HEK293 (cell line): ENCODE measurements at regions not wholly inside any gene's neighbourhood (a gene's known extent, or its start where the extent isn't known, plus 50 kb on each side); places are given as distances from the start of the nearest gene placed in this dataset.
A peak's percentile ranks its signal among the peaks of the same experiment; 100 is the strongest.

Source experiments
- CTCF ChIA-PET: fragments of 350-600 bp; formaldehyde crosslinking; extraction: SDS; loops from one replicate; lab custom pipeline; 2021; ENCODE audit warnings: antibody characterized with exemption; lab: Yijun Ruan, JAX
- POLR2A ChIA-PET: fragments of 300-600 bp; formaldehyde crosslinking; extraction: SDS; loops from one replicate; lab custom pipeline; 2020; ENCODE audit warnings: antibody characterized with exemption, inconsistent platforms; lab: Yijun Ruan, JAX
- H3K27ac ChIP-seq: fragments of 200-500 bp; sonication (Bioruptor generic); 2 replicates; pipeline ENCODE4 v1.5.1; 2014; ENCODE audit warnings: low read depth, low read length, control low read depth, inconsistent platforms; ENCODE audit errors: extremely low read depth
- H3K36me3 ChIP-seq, 2 experiments: fragments of 200-500 bp in 1 of 2; sonication (Bioruptor generic) in 1 of 2; 1 replicate in 1 of 2; 2 replicates in 1 of 2; pipeline ENCODE4 v1.5.1; 2014 to 2017; ENCODE audit warnings: inconsistent platforms in 2 of 2, low read length in 2 of 2; ENCODE audit not compliant: control insufficient read depth in 2 of 2, insufficient read depth in 1 of 2
- H3K4me1 ChIP-seq: fragments of 200-500 bp; sonication (Bioruptor generic); 2 replicates; pipeline ENCODE4 v1.5.1; 2014; ENCODE audit warnings: mild to moderate bottlenecking, low read length, inconsistent platforms; ENCODE audit not compliant: control insufficient read depth, insufficient read depth
- H3K4me3 ChIP-seq: 2 replicates; pipeline ENCODE4 v1.5.1; 2011; ENCODE audit warnings: low read depth, mild to moderate bottlenecking, control low read depth, low read length, moderate library complexity
- H3K9me3 ChIP-seq: fragments of 200-500 bp; sonication (Bioruptor generic); 2 replicates; pipeline ENCODE4 v1.5.1; 2014; ENCODE audit warnings: low read depth, low read length, inconsistent platforms; ENCODE audit not compliant: control insufficient read depth, insufficient read depth
- BCL11B ChIP-seq: fragments of 450-650 bp; formaldehyde crosslinking; IDR thresholded peaks from 2 replicates; pipeline ENCODE4 v1.5.1; 2016; ENCODE audit warnings: low read depth, missing biosample characterization, missing genetic modification characterization
- KLF16 ChIP-seq: fragments of 450-650 bp; formaldehyde crosslinking; IDR thresholded peaks from 2 replicates; pipeline ENCODE4 v1.5.1; 2017; ENCODE audit warnings: missing biosample characterization, missing genetic modification characterization
- OSR2 ChIP-seq: fragments of 450-650 bp; formaldehyde crosslinking; IDR thresholded peaks from 2 replicates; pipeline ENCODE4 v1.5.1; 2016; ENCODE audit warnings: missing biosample characterization, missing genetic modification characterization
- PBX3 ChIP-seq: sonication (generic); formaldehyde crosslinking; IDR thresholded peaks from 2 replicates; pipeline ENCODE4 v1.8.1; 2022; ENCODE audit warnings: mild to moderate bottlenecking, moderate library complexity, missing genetic modification reagents
- PRDM4 ChIP-seq: fragments of 450-650 bp; formaldehyde crosslinking; IDR thresholded peaks from 2 replicates; pipeline ENCODE4 v1.5.1; 2017; ENCODE audit warnings: missing biosample characterization, missing genetic modification characterization
- SCRT2 ChIP-seq: fragments of 450-650 bp; formaldehyde crosslinking; IDR thresholded peaks from 2 replicates; pipeline ENCODE4 v1.5.1; 2016; ENCODE audit warnings: missing biosample characterization, missing genetic modification characterization
- SP2 ChIP-seq: fragments of 450-650 bp; formaldehyde crosslinking; IDR thresholded peaks from 2 replicates; pipeline ENCODE4 v1.5.1; 2016; ENCODE audit warnings: missing biosample characterization, missing genetic modification characterization
- YY2 ChIP-seq: fragments of 450-650 bp; formaldehyde crosslinking; IDR thresholded peaks from 2 replicates; pipeline ENCODE4 v1.5.1; 2016; ENCODE audit warnings: missing biosample characterization, missing genetic modification characterization
- ZBTB21 ChIP-seq: fragments of 450-650 bp; formaldehyde crosslinking; IDR thresholded peaks from 2 replicates; pipeline ENCODE4 v1.5.1; 2017; ENCODE audit warnings: missing biosample characterization, missing genetic modification characterization
- ZBTB8A ChIP-seq: fragments of 450-650 bp; formaldehyde crosslinking; IDR thresholded peaks from 2 replicates; pipeline ENCODE4 v1.5.1; 2016; ENCODE audit warnings: missing biosample characterization, missing genetic modification characterization
- ZFHX2 ChIP-seq: fragments of 450-650 bp; formaldehyde crosslinking; conservative IDR thresholded peaks from 2 replicates; pipeline ENCODE4 v1.5.1; 2016; ENCODE audit warnings: missing biosample characterization, missing genetic modification characterization
- ZNF148 ChIP-seq: fragments of 450-650 bp; formaldehyde crosslinking; IDR thresholded peaks from 2 replicates; pipeline ENCODE4 v1.5.0; 2017; ENCODE audit warnings: missing biosample characterization, missing genetic modification characterization, borderline replicate concordance
- ZNF2 ChIP-seq: fragments of 450-650 bp; formaldehyde crosslinking; IDR thresholded peaks from 2 replicates; pipeline ENCODE4 v1.5.1; 2016; ENCODE audit warnings: missing biosample characterization, missing genetic modification characterization
- ZNF274 ChIP-seq, 2 experiments: fragments of 200-500 bp in 1 of 2; fragments of 450-650 bp in 1 of 2; sonication (Bioruptor generic) in 1 of 2; formaldehyde crosslinking in 1 of 2; IDR thresholded peaks; 2 replicates each; pipeline versions ENCODE4 v1.5.1 to v1.6.1; 2014 to 2016; ENCODE audit warnings: borderline replicate concordance in 1 of 2, inconsistent platforms in 1 of 2, low read length in 1 of 2, missing biosample characterization in 1 of 2, missing genetic modification characterization in 1 of 2
- ZNF544 ChIP-seq: fragments of 450-650 bp; formaldehyde crosslinking; IDR thresholded peaks from 2 replicates; pipeline ENCODE4 v1.5.0; 2017; ENCODE audit warnings: missing biosample characterization, missing genetic modification characterization
- ZNF571 ChIP-seq: fragments of 450-650 bp; formaldehyde crosslinking; IDR thresholded peaks from 2 replicates; pipeline ENCODE4 v1.5.0; 2017; ENCODE audit warnings: missing biosample characterization, missing genetic modification characterization
- ZNF600 ChIP-seq: fragments of 450-650 bp; formaldehyde crosslinking; IDR thresholded peaks from 2 replicates; pipeline ENCODE4 v1.5.1; 2016; ENCODE audit warnings: missing biosample characterization, missing genetic modification characterization
- ZNF670 ChIP-seq: fragments of 450-650 bp; formaldehyde crosslinking; IDR thresholded peaks from 2 replicates; pipeline ENCODE4 v1.5.1; 2016; ENCODE audit warnings: missing biosample characterization, missing genetic modification characterization, low read depth
- ZNF837 ChIP-seq: fragments of 450-650 bp; formaldehyde crosslinking; IDR thresholded peaks from 2 replicates; pipeline ENCODE4 v1.5.1; 2016; ENCODE audit warnings: missing biosample characterization, missing genetic modification characterization
- ZNF843 ChIP-seq: fragments of 450-650 bp; formaldehyde crosslinking; IDR thresholded peaks from 2 replicates; pipeline ENCODE4 v1.5.1; 2016; ENCODE audit warnings: missing biosample characterization, missing genetic modification characterization
- ZSCAN18 ChIP-seq: fragments of 450-650 bp; formaldehyde crosslinking; IDR thresholded peaks from 2 replicates; pipeline ENCODE4 v1.5.1; 2016; ENCODE audit warnings: missing biosample characterization, missing genetic modification characterization
- TF ChIP-seq, protein P1 (sequence below): fragments of 450-650 bp; formaldehyde crosslinking; IDR thresholded peaks from 2 replicates; pipeline ENCODE4 v1.5.1; 2016; ENCODE audit warnings: missing biosample characterization, missing genetic modification characterization

GRCh38 chr6:6470123-6470522 is 118.4 kb upstream of the LY86 start:
- POLR2A ChIA-PET: no interaction called here
- no peak for TF ChIP-seq ZNF2
- TF ChIP-seq SCRT2 (tag by site-specific recombination): peak; percentile 61
- Histone ChIP-seq H3K27ac (no peak overlapping the region), H3K4me3 (no peak overlapping the region), H3K36me3 (no peaks in the 10 kb centered on the region), H3K4me1 (peaks cover 3% of the 10 kb centered on the region; the same call in 1 of the 2 replicates), H3K9me3 (no peaks in the 10 kb centered on the region; the same call in 1 of the 2 replicates)
- CTCF ChIA-PET: no interaction called here

DNA sequence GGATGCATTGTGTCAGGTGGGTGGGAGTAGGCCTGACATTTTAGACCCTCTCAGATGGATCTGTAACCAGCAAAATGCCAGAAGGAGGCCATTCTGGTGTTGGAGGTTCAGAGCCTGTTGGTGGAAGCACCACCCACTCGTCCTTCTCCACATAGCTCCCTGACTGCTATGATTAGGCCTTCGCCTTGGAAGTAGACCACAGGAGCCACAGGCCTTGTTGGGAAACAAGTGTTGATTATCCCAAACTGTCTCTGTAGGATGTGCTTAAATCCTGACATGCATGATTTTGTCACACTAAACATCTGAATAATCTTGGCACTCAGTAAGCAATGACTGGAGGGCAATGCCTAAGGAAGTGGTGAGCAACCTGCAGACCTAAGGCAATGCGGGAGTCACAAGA is 117.2 kb upstream of the LY86 start:
- Histone ChIP-seq H3K9me3 (no peaks in the 10 kb centered on the region; the same call in 1 of the 2 replicates), H3K4me3 (no peak overlapping the region), H3K4me1 (peaks cover 3% of the 10 kb centered on the region; the same call in 1 of the 2 replicates), H3K36me3 (no peaks in the 10 kb centered on the region), H3K27ac (no peak overlapping the region)
- TF ChIP-seq ZSCAN18 (no peak), ZNF544 (tag by site-specific recombination) (no peak), YY2 (no peak)
- ChIA-PET CTCF (interaction anchor here (0.6 kb wide), 2 partner anchors 52 to 615 kb away, joined by 3 to 5 read pairs; no protein-coding TSS in a partner anchor), POLR2A (no interaction called here)

GRCh38 chr6:6474170-6474920 is 114.2 kb upstream of the LY86 start:
- no peaks in the 10 kb centered on the region; the same call in 1 of the 2 replicates for H3K9me3 ChIP-seq
- H3K27ac ChIP-seq: no peak overlapping the region
- CTCF ChIA-PET: interaction anchor here (0.9 to 2.0 kb wide), 8 partner anchors 10 to 253 kb away, joined by 3 to 7 read pairs (median 4); no protein-coding TSS in a partner anchor
- H3K36me3 ChIP-seq: no peaks in the 10 kb centered on the region
- H3K4me3 ChIP-seq: no peak overlapping the region
- H3K4me1 ChIP-seq: no peaks in the 10 kb centered on the region
- POLR2A ChIA-PET: interaction anchor here (1.5 kb wide), 1 partner anchor 466 kb away, joined by 4 read pairs; no protein-coding TSS in a partner anchor
- 0 out of 2 replicates have a peak, but pooled peaks have one; percentile 23 for TF ChIP-seq ZBTB21 (tag by site-specific recombination)
- TF ChIP-seq ZNF571 (tag by site-specific recombination): no peak
- no peak for TF ChIP-seq ZNF274 (IDR thresholded peaks at IDR 0.05; ENCODE audit: low read length)
- no peak for TF ChIP-seq ZNF274 (tag by site-specific recombination; IDR thresholded peaks at IDR 0.05; ENCODE audit: borderline replicate concordance)
- TF ChIP-seq ZNF600 (tag by site-specific recombination): no peak
- no peak for TF ChIP-seq ZNF837 (tag by site-specific recombination)
- TF ChIP-seq SP2 (tag by site-specific recombination): 0 out of 2 replicates have a peak, but pooled peaks have one; percentile 20
- TF ChIP-seq PBX3 (CRISPR knock-in tag): no peak
- TF ChIP-seq, protein P1, sequence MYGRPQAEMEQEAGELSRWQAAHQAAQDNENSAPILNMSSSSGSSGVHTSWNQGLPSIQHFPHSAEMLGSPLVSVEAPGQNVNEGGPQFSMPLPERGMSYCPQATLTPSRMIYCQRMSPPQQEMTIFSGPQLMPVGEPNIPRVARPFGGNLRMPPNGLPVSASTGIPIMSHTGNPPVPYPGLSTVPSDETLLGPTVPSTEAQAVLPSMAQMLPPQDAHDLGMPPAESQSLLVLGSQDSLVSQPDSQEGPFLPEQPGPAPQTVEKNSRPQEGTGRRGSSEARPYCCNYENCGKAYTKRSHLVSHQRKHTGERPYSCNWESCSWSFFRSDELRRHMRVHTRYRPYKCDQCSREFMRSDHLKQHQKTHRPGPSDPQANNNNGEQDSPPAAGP (tag by site-specific recombination): peak; percentile 54; the same call in 1 of the 2 replicates
- peak; percentile 73 for TF ChIP-seq OSR2 (tag by site-specific recombination)
- 0 out of 2 replicates have a peak, but pooled peaks have one; percentile 25 for TF ChIP-seq ZNF843
- no peak for TF ChIP-seq ZNF148 (tag by site-specific recombination)
- TF ChIP-seq PRDM4 (tag by site-specific recombination): no peak
- TF ChIP-seq ZFHX2 (tag by site-specific recombination): no peak
- no peak for TF ChIP-seq KLF16 (tag by site-specific recombination)
- no peak for TF ChIP-seq ZNF670 (tag by site-specific recombination)
- no peak for TF ChIP-seq BCL11B (tag by site-specific recombination)
- TF ChIP-seq ZBTB8A (tag by site-specific recombination): 0 out of 2 replicates have a peak, but pooled peaks have one; percentile 29
